ENCODE measurements at regions not wholly inside any gene's neighbourhood (a gene's known extent, or its start where the extent isn't known, plus 50 kb on each side); places are given as distances from the start of the nearest gene placed in this dataset.

DNA sequence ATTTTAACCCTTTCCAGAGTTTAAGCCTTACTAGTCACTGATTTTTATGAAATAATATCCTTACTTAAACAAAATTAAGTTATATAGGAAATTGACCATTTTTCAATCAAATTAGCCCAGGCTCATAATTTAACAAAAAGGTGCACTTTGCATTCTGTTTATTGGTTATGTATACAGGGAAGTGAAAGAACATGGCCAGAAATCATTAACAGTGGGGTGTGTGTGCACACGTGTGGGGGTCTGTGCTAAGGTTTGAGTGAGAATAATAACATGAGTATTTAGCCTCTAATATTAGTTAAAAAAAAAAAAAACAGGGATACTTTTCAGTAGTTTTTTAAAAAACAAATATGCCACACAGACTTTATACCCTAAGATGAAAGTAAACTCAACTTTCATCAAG lies 510.5 kb upstream of the PFKP start:
- Histone ChIP-seq H3K9me3 (ENCODE audit: control insufficient read depth in 4 of 4, low read length in 3 of 4) (peaks cover 0 to 4% (median 0%) of the 10 kb centered on the region in 4 donors), H3K4me1 (ENCODE audit: control insufficient read depth in 4 of 4, insufficient read depth in 4 of 4, low read length in 3 of 4) (no peaks in the 10 kb centered on the region), H3K27ac (ENCODE audit: low read depth in 1 of 2, low read length in 2 of 2) (no peak overlapping the region), H3K9ac (ENCODE audit: low read depth in 1 of 2, low read length in 2 of 2) (no peak overlapping the region), H3K27me3 (ENCODE audit: control insufficient read depth in 4 of 4, insufficient read depth in 4 of 4, low read length in 3 of 4) (no peaks in the 10 kb centered on the region), H3K4me3 (ENCODE audit: low read depth in 1 of 3, low read length in 3 of 3) (no peak overlapping the region), H3K36me3 (ENCODE audit: control insufficient read depth in 4 of 4, insufficient read depth in 3 of 4, low read depth in 1 of 4, low read length in 3 of 4) (no peaks in the 10 kb centered on the region)
- TF ChIP-seq, protein P1, sequence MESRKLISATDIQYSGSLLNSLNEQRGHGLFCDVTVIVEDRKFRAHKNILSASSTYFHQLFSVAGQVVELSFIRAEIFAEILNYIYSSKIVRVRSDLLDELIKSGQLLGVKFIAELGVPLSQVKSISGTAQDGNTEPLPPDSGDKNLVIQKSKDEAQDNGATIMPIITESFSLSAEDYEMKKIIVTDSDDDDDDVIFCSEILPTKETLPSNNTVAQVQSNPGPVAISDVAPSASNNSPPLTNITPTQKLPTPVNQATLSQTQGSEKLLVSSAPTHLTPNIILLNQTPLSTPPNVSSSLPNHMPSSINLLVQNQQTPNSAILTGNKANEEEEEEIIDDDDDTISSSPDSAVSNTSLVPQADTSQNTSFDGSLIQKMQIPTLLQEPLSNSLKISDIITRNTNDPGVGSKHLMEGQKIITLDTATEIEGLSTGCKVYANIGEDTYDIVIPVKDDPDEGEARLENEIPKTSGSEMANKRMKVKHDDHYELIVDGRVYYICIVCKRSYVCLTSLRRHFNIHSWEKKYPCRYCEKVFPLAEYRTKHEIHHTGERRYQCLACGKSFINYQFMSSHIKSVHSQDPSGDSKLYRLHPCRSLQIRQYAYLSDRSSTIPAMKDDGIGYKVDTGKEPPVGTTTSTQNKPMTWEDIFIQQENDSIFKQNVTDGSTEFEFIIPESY (IDR thresholded peaks at IDR 0.05), result no peak
- TF ChIP-seq TAF1 (conservative IDR thresholded peaks at IDR 0.05), result no peak
- TF ChIP-seq EGR1 (IDR thresholded peaks at IDR 0.05; ENCODE audit: low read depth in 2 of 2), result no peak
- no peak for TF ChIP-seq SP1 (IDR thresholded peaks at IDR 0.05)
- TF ChIP-seq, protein P2, sequence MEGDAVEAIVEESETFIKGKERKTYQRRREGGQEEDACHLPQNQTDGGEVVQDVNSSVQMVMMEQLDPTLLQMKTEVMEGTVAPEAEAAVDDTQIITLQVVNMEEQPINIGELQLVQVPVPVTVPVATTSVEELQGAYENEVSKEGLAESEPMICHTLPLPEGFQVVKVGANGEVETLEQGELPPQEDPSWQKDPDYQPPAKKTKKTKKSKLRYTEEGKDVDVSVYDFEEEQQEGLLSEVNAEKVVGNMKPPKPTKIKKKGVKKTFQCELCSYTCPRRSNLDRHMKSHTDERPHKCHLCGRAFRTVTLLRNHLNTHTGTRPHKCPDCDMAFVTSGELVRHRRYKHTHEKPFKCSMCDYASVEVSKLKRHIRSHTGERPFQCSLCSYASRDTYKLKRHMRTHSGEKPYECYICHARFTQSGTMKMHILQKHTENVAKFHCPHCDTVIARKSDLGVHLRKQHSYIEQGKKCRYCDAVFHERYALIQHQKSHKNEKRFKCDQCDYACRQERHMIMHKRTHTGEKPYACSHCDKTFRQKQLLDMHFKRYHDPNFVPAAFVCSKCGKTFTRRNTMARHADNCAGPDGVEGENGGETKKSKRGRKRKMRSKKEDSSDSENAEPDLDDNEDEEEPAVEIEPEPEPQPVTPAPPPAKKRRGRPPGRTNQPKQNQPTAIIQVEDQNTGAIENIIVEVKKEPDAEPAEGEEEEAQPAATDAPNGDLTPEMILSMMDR (IDR thresholded peaks at IDR 0.05; ENCODE audit: low read depth, low read length, missing input control), result no peak
- no peak for TF ChIP-seq RXRA (IDR thresholded peaks at IDR 0.05)
- TF ChIP-seq FOXA1 (IDR thresholded peaks at IDR 0.05), result no peak
- TF ChIP-seq, protein P3, sequence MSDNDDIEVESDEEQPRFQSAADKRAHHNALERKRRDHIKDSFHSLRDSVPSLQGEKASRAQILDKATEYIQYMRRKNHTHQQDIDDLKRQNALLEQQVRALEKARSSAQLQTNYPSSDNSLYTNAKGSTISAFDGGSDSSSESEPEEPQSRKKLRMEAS (IDR thresholded peaks at IDR 0.05), result no peak
- TF ChIP-seq RAD21 (IDR thresholded peaks at IDR 0.05), result no peak
- TF ChIP-seq, protein P4, sequence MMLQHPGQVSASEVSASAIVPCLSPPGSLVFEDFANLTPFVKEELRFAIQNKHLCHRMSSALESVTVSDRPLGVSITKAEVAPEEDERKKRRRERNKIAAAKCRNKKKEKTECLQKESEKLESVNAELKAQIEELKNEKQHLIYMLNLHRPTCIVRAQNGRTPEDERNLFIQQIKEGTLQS (IDR thresholded peaks at IDR 0.05), result no peak
- no peak for TF ChIP-seq HNF4G (IDR thresholded peaks at IDR 0.05)
- TF ChIP-seq JUND (IDR thresholded peaks at IDR 0.05), result no peak
- no peak for TF ChIP-seq NR2F2 (IDR thresholded peaks at IDR 0.05)
- TF ChIP-seq YY1 (IDR thresholded peaks at IDR 0.05), result no peak
- no peak for TF ChIP-seq GABPA (IDR thresholded peaks at IDR 0.05 in 1 of 2, conservative IDR thresholded peaks at IDR 0.05 in 1 of 2)
- no peak for TF ChIP-seq FOXA2 (IDR thresholded peaks at IDR 0.05)
- TF ChIP-seq, protein P5, sequence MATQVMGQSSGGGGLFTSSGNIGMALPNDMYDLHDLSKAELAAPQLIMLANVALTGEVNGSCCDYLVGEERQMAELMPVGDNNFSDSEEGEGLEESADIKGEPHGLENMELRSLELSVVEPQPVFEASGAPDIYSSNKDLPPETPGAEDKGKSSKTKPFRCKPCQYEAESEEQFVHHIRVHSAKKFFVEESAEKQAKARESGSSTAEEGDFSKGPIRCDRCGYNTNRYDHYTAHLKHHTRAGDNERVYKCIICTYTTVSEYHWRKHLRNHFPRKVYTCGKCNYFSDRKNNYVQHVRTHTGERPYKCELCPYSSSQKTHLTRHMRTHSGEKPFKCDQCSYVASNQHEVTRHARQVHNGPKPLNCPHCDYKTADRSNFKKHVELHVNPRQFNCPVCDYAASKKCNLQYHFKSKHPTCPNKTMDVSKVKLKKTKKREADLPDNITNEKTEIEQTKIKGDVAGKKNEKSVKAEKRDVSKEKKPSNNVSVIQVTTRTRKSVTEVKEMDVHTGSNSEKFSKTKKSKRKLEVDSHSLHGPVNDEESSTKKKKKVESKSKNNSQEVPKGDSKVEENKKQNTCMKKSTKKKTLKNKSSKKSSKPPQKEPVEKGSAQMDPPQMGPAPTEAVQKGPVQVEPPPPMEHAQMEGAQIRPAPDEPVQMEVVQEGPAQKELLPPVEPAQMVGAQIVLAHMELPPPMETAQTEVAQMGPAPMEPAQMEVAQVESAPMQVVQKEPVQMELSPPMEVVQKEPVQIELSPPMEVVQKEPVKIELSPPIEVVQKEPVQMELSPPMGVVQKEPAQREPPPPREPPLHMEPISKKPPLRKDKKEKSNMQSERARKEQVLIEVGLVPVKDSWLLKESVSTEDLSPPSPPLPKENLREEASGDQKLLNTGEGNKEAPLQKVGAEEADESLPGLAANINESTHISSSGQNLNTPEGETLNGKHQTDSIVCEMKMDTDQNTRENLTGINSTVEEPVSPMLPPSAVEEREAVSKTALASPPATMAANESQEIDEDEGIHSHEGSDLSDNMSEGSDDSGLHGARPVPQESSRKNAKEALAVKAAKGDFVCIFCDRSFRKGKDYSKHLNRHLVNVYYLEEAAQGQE (IDR thresholded peaks at IDR 0.05), result no peak
- TF ChIP-seq HNF4A (conservative IDR thresholded peaks at IDR 0.05), result no peak
- WGBS, result 68% methylated on average over 1 of the region's 1 CpG
- no peak for DNase-seq (ENCODE audit: low spot score)
